IPS DF 19.7 (cell line): ENCODE measurements at regions not wholly inside any gene's neighbourhood (a gene's known extent, or its start where the extent isn't known, plus 50 kb on each side); places are given as distances from the start of the nearest gene placed in this dataset.

Experiments used
- DNase-seq: peaks from one replicate; pipeline ENCODE4 v3.0.0-alpha.2; 2013; ENCODE audit warnings: low read depth, low spot score

- no peak for DNase-seq
Observed at GRCh38 chr4:108366716-108367115, 198.0 kb upstream of the LEF1 start.

DNA sequence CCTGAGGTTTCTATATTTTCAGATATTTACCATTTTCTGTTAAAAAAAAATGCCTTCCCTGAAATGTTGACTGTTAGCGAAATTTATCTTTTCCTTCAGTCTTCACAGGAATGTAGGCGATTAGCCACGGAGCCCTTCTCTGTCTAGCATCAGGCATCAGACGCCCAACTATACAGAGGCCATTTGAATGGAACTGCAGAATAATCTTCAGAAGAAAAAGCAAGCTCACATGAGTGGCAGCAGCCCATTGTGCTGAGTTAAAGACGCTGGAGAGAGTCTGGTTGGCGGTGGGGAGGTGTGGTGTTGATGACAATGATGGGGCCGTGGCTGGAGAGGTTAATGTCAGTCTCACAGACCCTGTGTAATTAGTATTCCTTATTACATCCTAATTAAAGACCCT lies 196.8 kb upstream of the LEF1 start:
- no peak for DNase-seq

DNA sequence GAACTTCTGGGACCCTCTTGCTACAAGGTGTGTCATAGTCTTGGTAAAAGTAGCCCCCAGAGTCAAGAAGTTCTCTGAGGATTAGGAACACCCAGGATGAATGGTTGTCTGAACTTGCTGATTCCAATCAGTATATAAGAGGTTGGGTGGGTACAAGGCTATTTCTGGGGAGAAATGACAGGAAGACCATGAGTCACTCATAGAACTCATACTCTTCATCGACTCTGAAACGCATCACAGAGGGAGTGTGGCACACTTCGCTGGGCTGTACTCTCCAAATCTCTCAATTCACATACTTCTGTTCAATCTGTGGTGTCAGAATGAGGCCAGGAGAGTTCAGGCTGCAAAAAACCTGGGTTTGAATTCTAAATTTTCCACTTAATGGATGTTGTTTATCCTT lies 193.2 kb upstream of the LEF1 start:
- no peak for DNase-seq

GRCh38 chr4:108361446-108361820 lies 192.7 kb upstream of the LEF1 start:
- DNase-seq = no peak

GRCh38 chr4:108360754-108361445 lies 192.2 kb upstream of the LEF1 start:
- DNase-seq = peak; percentile 25

DNA sequence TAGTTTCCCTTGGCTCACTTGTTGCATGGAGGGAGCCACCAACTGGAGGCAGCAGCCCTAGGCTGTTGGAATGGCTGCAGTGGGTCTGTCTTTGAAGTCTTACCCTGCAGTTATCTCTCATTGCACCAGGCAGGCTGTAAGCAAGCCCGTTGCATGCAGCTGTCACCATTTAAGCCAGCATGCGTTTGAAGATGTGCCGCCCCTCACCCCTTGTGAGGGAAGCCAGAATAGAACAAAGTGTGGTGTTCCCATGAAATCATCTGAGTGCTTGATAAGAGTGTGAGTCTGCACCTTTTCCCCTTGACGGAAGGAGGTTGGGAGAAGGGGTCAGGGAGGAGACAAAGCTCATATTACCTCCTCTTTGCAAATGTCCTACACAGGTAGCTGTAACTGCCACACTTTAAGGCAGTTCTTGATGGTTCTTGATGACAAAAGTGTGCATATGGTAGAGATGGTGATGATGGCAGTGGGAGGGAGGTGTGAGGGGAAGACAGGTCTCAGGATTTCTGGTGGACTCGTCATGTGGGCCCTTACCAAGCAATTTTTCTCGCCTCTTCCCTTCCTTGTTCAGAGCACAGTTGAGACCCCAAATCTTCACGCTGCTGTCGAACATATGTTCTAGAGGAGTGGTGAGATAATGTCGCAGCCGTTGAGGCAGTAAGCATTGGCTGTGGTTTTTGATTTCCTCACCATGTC lies 191.4 kb upstream of the LEF1 start:
- no peak for DNase-seq

GRCh38 chr4:108359130-108359985 lies 190.6 kb upstream of the LEF1 start:
- no peak for DNase-seq

DNA sequence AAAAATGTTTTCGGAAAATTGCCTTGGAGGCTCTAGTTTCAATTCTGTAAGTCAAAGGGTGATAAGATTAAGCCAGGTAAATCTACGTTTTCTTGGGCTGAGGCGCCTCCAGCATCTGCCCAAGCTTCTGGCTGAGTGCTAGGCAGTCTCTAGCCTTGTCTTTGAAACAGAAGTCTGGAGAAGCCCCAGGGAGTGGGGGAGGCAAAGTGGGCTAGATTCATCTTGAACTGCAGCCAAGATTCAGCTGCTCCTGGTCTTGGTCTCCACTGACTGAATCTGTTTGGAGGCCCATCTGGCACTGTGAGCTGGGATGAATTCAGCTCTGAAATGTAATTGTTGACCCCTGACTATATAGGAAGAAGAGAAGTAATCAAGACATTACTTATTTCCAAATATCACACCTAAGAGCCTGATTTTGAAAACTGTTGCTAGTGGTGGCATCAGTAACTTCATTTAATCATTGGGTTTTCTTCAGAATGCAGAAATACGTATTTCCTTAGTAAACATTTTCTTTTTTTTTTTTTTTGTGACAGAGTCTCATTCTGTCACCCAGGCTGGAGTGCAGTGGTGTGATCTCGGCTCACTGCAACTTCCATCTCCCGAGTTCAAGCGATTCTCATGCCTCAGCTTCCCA lies 187.3 kb upstream of the LEF1 start:
- no peak for DNase-seq

DNA sequence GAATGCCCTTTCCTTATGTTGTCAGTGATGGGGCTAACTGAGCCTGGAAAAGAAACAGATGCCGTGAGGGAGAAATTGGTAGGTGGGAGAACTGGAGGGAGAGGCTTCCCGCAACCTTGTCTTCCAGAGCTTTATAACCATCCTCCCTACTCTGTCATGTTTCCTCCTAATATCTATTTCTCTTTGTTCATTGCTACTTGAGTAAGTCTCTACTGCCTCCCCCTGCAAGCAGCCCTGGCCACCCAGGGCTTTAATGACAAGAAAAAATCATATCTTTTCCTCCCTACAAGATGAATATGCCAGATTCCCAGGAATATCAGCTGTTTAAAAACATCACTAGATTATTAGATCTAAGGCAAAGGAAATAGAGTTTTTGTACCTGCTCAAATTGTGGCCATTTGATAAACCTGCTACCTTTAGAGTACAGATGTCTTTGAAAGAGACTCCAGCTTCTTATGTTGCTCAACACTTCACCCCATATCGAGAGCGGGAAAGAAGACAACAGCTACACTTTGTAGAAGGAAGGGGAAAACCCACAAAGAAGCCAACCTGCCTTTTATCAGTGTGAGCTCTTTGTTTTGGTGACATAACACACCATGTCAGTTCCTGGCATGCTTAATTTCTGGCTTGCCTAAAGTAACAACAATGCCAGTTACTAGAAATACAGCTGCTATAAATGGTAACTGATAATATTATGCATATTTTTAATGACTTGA lies 186.6 kb upstream of the LEF1 start:
- DNase-seq = no peak

GRCh38 chr4:108352664-108353308 lies 184.1 kb upstream of the LEF1 start:
- no peak for DNase-seq

GRCh38 chr4:108351791-108352190 lies 183.1 kb upstream of the LEF1 start:
- no peak for DNase-seq

DNA sequence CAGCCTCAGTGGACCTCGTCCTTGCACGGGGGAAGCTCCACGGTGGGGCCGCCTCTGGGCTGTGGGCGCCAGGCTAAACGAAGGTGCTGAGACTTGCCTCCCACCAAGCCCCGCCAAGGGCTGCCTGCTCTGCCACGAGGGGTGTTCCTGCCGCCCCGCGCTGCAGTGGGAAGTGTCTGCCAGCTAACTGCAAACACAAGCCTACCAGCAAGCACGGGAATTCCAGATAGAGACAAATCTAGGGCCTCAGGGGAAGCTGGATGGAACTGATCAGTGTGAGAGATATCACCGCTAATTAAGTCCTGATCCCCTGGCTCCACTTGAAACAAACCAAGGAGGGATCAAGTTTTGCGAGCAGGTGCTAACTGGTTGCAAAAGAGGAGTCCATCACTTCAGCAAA lies 181.6 kb upstream of the LEF1 start:
- DNase-seq = no peak

- DNase-seq = no peak
Observed at GRCh38 chr4:108346818-108347210, 178.1 kb upstream of the LEF1 start.

DNA sequence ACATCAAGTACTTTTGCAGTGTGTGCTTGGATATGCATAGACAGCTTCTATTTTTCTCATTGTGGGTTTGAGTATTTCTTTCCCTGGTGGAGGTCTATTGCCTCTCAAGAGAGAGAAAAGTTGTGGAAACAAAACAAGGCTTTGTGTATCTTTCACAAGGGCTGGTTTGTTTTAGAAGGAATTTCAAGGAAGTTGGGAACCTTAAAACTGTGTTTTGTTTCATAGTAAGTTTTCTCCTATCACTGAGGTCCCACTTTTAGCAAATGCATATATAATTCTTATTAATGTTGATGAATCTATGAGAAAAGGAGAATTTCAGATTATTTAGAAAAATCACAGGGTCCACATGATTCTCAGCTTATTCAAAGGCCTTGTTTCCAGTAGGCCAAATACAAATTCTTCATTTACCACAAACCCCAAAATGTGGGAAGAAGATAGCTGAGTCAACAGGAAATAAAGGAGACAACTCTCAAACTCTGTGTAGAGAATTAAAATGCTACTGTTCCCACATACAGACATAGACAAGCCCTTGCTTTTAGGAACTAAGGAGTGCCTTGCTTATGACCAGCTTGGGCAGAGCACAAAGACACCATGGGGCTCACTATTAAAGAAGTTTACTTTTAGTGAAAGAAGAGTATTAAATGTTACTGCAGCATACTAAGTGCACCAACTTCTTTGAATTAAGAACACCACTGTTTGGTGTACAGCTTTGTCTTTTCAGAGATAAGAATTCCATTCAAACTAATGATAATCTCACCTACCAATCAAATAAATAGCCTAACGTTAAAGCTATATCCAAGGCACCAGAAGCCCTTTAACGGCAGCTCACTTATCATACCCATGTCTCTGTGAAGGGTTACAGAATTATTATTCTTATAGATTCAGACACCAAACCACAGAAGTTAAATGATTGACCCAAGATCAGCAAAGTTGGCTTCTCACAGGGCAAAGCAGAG lies 177.4 kb upstream of the LEF1 start:
- no peak for DNase-seq

GRCh38 chr4:108342325-108342970 lies 173.7 kb upstream of the LEF1 start:
- DNase-seq = no peak

- DNase-seq = no peak
Observed at GRCh38 chr4:108337923-108338322, 169.2 kb upstream of the LEF1 start.

DNA sequence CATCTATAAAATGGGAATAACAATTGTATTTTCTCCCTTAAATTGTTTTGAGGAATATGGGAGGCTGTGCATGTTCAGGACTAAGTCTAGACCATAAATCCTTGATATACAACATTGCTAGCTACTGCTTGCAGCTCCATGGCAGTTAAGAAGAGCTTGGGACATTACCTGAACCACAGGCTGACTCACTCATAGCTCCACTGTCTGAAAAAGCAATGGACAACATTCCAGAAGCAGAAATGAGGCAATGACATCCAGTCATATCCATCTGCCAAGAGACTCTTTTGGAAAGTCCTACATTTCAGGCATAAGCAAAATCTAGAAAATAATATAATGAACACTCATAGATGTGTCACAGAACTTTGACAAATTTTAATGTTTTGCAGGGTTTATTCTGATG lies 167.3 kb upstream of the LEF1 start:
- no peak for DNase-seq

DNA sequence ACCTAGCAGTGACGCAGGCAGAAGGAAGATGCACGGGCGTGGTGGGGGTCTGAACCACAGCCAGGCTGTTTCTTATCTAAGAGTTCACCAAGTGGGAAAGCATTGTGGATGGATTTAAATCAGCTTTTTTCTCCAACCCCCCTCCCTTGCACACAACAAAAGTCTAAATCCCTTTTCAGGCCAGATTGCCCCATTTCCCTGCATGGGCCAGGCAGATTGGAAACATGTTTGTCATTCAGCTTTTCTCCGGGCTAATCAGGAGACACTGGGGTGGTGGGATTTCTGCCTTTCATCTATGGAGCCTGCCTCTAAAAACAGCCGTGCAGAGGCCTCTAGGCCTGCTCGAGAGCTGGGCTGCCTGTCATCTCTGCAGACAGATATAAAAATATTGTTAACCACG lies 166.3 kb upstream of the LEF1 start:
- no peak for DNase-seq

DNA sequence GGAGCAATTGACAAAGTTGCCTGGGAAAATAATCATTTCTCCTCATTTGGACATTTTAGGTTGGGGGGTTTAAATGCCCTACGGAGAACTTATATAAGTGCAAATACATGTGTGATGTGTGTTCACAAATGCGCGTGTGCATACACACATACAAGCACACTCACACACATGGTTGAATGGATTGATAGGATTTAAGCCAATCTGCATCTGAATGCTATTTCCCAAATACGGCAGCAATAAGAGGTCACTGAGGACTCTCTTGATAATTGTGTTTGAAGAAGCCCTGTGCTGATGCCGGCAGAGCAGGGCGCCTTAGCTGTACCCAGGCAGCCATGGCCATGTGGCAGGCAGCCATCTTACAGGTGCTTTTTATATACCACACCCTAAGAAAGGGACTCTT lies 165.3 kb upstream of the LEF1 start:
- DNase-seq = no peak
